HG02610 (cell line): ENCODE measurements at regions not wholly inside any gene's neighbourhood (a gene's known extent, or its start where the extent isn't known, plus 50 kb on each side); places are given as distances from the start of the nearest gene placed in this dataset.

Experiments
- ATAC-seq: cut with Tn5 transposase; IDR thresholded peaks from one replicate; pipeline ENCODE4 v1.9.1; 2021; ENCODE audit warnings: mild to moderate bottlenecking, moderate library complexity; ENCODE audit not compliant: unreplicated experiment

GRCh38 chr7:91812388-91812787, 68.1 kb downstream of the MTERF1 start:
- ATAC-seq: no peak

GRCh38 chr7:91814189-91814588, 66.3 kb downstream of the MTERF1 start:
- ATAC-seq: peak; percentile 57
